ENCODE measurements at regions not wholly inside any gene's neighbourhood (a gene's known extent, or its start where the extent isn't known, plus 50 kb on each side); places are given as distances from the start of the nearest gene placed in this dataset.

GRCh38 chr20:52524861-52525260, 333.3 kb upstream of the ZFP64 start:
- POLR2A ChIA-PET: no interaction called here
- Mint-ChIP-seq H3K27me3 (ENCODE audit: insufficient read depth, unreplicated experiment) (peaks cover 10% of the 10 kb centered on the region), H3K9me3 (ENCODE audit: unreplicated experiment) (no peaks in the 10 kb centered on the region), H3K36me3 (ENCODE audit: insufficient read depth, unreplicated experiment) (no peaks in the 10 kb centered on the region), H3K27ac (ENCODE audit: unreplicated experiment) (no peak overlapping the region), H3K4me3 (ENCODE audit: unreplicated experiment) (no peak overlapping the region), H3K4me1 (ENCODE audit: low read depth, unreplicated experiment) (no peaks in the 10 kb centered on the region)
- H3K27me3 ChIP-seq (replicated peaks; ENCODE audit: control insufficient read depth, insufficient read depth, low read length): no peaks in the 10 kb centered on the region
- H3K36me3 ChIP-seq (ENCODE audit: control insufficient read depth, insufficient read depth, low read length): no peaks in the 10 kb centered on the region
- intact Hi-C loops (cut with micrococcal nuclease; ENCODE audit: unreplicated experiment): no loop called here
- no TSS peak for BruUV-seq (replicated peaks)
- no peaks in the 10 kb centered on the region for H3K9me3 ChIP-seq
- H3K4me1 ChIP-seq: no peaks in the 10 kb centered on the region
- no peak overlapping the region for H3K4me3 ChIP-seq (ENCODE audit: low read depth, low read length)
- CTCF ChIA-PET: no interaction called here
- no peak for TF ChIP-seq CTCF (IDR thresholded peaks at IDR 0.05; ENCODE audit: insufficient read depth in 1 of 2, low read depth in 1 of 2, low read length in 1 of 2, severe bottlenecking in 1 of 2, unreplicated experiment in 1 of 2)
- DNase-seq: no peak

GRCh38 chr20:52518735-52519134, 327.2 kb upstream of the ZFP64 start:
- no peaks in the 10 kb centered on the region for H3K9me3 Mint-ChIP-seq (ENCODE audit: unreplicated experiment)
- intact Hi-C loops (cut with micrococcal nuclease; ENCODE audit: unreplicated experiment): loop anchor here (10.0 kb wide), 1 partner anchor 326 kb away; no protein-coding TSS in a partner anchor
- no peak for DNase-seq
- peaks cover 10% of the 10 kb centered on the region for H3K27me3 Mint-ChIP-seq (ENCODE audit: insufficient read depth, unreplicated experiment)
- H3K27ac Mint-ChIP-seq (ENCODE audit: unreplicated experiment): no peak overlapping the region
- H3K36me3 Mint-ChIP-seq (ENCODE audit: insufficient read depth, unreplicated experiment): no peaks in the 10 kb centered on the region
- no peaks in the 10 kb centered on the region for H3K4me1 Mint-ChIP-seq (ENCODE audit: low read depth, unreplicated experiment)
- no peaks in the 10 kb centered on the region for H3K27me3 ChIP-seq (replicated peaks; ENCODE audit: control insufficient read depth, insufficient read depth, low read length)
- no peaks in the 10 kb centered on the region for H3K9me3 ChIP-seq
- no peaks in the 10 kb centered on the region for H3K36me3 ChIP-seq (ENCODE audit: control insufficient read depth, insufficient read depth, low read length)
- CTCF ChIA-PET: no interaction called here
- H3K4me3 Mint-ChIP-seq (ENCODE audit: unreplicated experiment): no peak overlapping the region
- H3K4me3 ChIP-seq (ENCODE audit: low read depth, low read length): no peak overlapping the region
- POLR2A ChIA-PET: no interaction called here
- H3K4me1 ChIP-seq: no peaks in the 10 kb centered on the region
- TF ChIP-seq CTCF (IDR thresholded peaks at IDR 0.05; ENCODE audit: insufficient read depth in 1 of 2, low read depth in 1 of 2, low read length in 1 of 2, severe bottlenecking in 1 of 2, unreplicated experiment in 1 of 2): no peak
- BruUV-seq (replicated peaks): no TSS peak

GRCh38 chr20:52515877-52516276, 324.3 kb upstream of the ZFP64 start:
- H3K27me3 Mint-ChIP-seq (ENCODE audit: insufficient read depth, unreplicated experiment): peaks cover 11% of the 10 kb centered on the region
- POLR2A ChIA-PET: no interaction called here
- no peaks in the 10 kb centered on the region for H3K4me1 Mint-ChIP-seq (ENCODE audit: low read depth, unreplicated experiment)

More at GRCh38 chr20:52515877-52516276, 324.3 kb upstream of the ZFP64 start:
- intact Hi-C loops (cut with micrococcal nuclease; ENCODE audit: unreplicated experiment): loop anchor here (10.0 kb wide), 1 partner anchor 329 kb away; no protein-coding TSS in a partner anchor
- Histone ChIP-seq H3K36me3 (ENCODE audit: control insufficient read depth, insufficient read depth, low read length) (no peaks in the 10 kb centered on the region), H3K27me3 (replicated peaks; ENCODE audit: control insufficient read depth, insufficient read depth, low read length) (no peaks in the 10 kb centered on the region), H3K4me3 (ENCODE audit: low read depth, low read length) (no peak overlapping the region), H3K4me1 (no peaks in the 10 kb centered on the region), H3K9me3 (no peaks in the 10 kb centered on the region)
- H3K4me3 Mint-ChIP-seq (ENCODE audit: unreplicated experiment): no peak overlapping the region
- H3K9me3 Mint-ChIP-seq (ENCODE audit: unreplicated experiment): no peaks in the 10 kb centered on the region
- no peak for TF ChIP-seq CTCF (IDR thresholded peaks at IDR 0.05; ENCODE audit: insufficient read depth in 1 of 2, low read depth in 1 of 2, low read length in 1 of 2, severe bottlenecking in 1 of 2, unreplicated experiment in 1 of 2)
- no peak for DNase-seq
- H3K36me3 Mint-ChIP-seq (ENCODE audit: insufficient read depth, unreplicated experiment): no peaks in the 10 kb centered on the region
- CTCF ChIA-PET: no interaction called here
- no TSS peak for BruUV-seq (replicated peaks)
- no peak overlapping the region for H3K27ac Mint-ChIP-seq (ENCODE audit: unreplicated experiment)
